HG03064 (cell line): ENCODE measurements at regions not wholly inside any gene's neighbourhood (a gene's known extent, or its start where the extent isn't known, plus 50 kb on each side); places are given as distances from the start of the nearest gene placed in this dataset.
"Not testable (repeated sequence)": the region's sequence is repeated elsewhere in the genome, so short reads cannot be mapped to it uniquely, and the experiment has no call there.

ENCODE experiments used
- ATAC-seq: cut with Tn5 transposase; IDR thresholded peaks from one replicate; pipeline ENCODE4 v1.9.1; 2021; ENCODE audit warnings: low read depth; ENCODE audit not compliant: unreplicated experiment

DNA sequence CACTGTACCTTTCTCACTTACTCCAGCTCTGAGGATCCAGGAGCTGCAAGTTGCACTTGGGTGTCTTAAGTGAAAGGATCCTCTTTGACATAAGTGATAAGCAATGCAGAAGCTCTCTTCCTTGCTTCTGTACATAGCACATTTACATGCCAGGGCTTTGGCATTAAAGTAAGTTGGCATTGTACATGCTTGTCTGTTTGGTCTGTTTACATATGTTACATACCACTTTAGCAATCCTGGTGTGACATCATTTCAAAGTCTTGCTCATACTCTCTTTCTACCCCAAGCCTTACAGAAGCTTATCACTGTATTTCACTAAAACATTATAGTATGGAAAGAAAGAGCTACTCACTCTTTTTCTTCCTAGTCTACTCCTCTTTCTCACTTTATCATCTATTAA lies 2548.3 kb downstream of the ARAP2 start:
- no peak for ATAC-seq

DNA sequence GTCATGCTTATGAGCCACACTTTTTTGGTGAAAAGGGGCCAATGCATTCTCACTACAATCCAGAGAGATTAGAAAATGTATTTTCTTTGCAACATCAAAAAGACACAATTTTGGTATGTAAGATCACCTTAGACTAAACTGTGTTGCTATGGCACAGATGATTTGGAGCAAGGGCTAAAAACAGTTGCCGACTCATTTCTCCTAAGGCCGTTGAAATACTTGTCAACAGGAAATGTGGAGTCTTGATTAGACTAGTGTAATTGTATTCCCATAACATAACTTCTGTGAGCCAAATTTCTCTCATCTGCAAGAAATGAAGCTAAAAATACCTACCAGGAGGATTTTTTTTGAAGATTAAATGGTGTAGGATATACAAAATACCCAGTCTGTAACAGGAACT lies 2547.7 kb downstream of the ARAP2 start:
- no peak for ATAC-seq

DNA sequence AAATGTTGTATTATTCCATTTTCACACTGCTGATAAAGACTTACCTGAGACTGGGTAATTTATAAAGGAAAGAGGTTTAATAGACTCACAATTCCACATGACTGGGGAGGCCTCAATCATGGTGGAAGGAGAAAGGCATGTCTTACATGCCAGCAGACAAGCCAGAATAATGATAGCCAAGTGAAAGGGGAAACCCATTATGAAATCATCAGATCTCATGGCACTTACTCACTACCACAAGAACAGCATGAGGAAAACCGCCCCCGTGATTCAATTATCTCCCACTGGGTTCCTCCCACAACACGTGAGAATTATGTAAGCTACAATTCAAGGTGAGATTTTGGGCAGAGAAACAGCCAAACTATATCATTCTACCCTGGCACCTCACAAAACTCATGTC lies 2535.1 kb downstream of the ARAP2 start:
- no peak for ATAC-seq

DNA sequence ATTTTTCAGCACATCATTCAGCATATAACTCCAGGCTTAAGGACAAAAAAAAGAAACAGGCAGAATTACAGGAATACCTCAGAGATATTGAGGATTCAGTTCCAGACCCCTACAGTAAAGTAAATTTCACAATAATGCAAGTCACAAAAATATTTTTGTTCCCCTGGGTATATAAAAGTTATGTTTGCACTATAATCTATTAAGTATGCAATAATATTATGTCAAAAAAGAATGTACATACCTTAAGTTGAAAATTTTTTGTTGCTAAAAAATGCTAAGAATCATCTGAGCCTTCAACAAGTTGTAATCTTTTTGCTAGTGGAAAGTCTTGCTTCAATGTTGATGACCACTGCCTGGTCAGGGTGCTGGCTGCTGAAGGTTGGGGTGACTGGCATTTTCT lies 2532.5 kb downstream of the ARAP2 start:
- ATAC-seq = no peak

DNA sequence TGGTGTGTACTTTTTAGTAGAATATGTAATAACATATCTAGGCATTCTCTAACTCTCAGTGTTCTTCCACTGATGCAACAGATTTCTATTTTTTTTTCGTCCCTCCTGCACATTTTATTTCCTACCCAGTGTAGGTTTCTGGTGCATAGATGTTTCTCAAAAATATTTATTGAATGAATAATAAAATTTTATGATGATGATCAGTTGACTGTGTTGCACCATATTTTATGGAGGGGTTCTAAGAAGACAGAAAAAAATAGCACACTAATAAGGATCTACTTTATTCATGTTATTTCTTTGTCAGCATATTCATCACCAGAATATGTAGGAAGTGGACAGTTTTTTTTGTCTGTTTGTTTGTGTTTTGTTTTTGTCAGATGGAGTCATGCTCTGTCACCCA lies 2529.3 kb downstream of the ARAP2 start:
- no peak for ATAC-seq

DNA sequence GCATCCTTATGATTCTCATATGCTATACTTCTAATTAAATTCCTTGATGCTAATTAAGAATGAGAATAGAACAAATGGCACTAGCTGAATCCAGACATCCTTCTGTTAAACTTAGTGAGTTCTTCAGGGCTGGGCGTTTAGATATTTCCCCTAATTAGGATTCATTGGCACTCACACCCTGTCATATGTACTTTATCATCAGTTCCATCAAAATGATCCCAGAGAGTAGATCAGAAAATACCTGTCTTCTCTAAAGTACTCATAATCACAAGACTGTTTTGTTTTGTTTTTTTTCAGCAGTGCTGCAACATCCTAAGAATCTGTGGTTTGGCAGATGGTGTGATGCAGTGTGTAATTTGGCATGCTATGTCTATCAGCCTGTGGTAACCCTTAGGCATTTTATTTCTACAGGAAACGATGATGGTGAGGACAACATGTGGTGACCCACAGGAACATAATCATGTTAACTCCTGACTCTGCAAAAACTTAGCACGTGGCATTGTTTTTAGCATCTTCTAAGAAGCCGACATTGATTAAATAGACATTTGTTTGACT lies 2528.4 kb downstream of the ARAP2 start:
- ATAC-seq = no peak

DNA sequence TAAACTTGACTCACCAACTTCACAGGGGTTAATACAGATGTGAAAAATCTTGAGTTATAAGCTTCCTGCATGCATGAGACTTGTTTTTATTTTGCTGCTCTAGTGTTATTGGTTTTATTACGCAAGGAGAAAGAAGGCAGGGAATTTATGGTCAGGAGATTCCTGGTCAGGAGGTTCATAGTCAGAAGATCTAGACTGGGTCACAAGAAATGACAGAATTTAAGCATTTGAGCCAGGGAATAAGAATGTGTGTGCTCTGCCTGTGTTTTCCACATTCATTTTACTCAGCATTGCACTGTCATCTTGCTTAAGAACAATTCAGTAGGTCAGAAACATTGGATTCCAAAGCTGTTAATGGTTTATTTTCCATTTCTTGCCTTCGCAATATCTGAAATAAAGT lies 2522.1 kb downstream of the ARAP2 start:
- no peak for ATAC-seq

DNA sequence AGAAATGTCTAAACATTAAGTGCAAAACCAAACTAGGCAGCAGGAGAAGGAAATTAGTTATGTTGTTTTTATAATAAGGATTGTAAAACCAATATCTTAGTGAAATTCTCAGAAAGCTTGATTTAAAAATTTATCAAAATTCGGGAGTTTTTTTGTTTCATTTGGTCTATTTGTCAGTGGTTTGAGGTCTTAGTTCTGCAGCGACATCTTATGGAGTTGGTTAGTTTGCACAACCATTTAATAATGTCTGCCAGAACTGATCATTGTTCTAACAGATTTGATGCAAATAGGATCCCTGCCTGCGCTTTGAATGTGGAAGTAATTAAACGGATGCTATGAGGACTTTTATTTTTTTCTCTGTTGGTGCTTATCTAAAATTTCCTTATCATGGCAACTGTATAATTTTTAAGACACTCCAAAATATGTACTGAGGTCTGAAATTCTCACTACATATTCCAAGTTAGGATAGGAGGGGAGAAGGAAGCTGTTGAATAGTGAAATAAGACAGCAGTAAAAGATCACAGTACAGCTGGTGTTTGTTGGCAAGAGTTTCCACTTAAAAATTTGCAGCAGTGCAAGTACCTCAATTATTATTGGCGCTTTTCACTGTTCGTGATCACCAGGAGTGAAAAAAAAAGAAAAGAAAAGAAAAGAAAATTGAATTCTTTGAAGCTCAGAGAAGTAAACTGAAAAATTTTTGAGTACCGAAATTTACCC lies 2521.4 kb downstream of the ARAP2 start:
- ATAC-seq = no peak

DNA sequence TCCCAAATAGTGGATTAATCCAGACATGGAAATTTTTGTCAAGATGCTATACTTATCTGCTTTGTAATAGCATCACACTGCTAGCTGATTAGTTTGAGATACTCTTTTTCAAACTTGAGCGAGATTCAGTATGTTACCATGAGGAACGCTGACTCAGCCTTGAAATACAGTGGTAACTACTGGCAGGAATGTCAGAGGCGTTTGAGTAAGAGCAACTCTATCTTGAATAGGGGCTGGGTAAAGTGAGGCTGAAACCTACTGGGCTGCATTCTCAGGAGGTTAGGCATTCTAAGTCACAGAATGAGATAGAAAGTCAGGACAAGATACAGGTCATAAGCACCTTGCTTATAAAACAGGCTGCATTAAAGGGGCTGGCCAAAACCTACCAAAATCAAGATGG lies 2519.6 kb downstream of the ARAP2 start:
- no peak for ATAC-seq

DNA sequence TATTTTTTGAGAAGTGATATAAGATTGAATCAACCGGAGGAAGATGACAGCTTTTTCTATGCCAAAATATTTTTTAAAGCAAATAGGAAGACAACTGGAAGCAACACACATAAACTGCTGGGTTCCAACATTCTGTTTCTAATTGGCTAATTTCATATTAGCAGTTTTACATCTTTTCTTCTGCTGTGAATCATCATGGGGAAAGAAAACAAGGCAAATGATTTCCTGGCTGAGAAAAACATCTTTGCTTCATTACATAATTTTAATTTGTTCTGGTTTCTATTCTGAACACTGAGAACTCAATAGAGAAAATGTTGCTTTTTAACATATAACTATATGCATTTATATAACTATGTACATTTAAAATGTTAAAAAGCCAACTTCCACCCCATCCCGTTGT lies 2518.5 kb downstream of the ARAP2 start:
- no peak for ATAC-seq

DNA sequence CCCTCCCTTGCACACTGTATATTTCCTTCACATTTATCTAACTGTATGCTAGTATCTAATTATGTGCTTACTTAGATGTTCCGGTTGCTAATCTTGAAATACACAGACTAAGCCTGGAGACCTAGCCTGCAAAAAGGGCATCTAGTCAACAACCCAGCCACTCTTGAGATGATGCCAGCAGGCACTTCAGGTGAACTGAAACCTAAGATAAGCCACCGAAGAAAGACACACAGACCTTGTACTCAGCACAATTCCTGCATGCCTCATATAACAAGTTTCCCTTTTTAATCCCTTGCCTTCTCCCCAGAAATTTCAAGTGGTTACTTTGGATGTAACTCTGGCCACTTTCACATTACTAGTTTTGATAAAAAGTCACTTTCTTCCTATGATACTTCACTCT lies 2506.6 kb downstream of the ARAP2 start:
- no peak for ATAC-seq

DNA sequence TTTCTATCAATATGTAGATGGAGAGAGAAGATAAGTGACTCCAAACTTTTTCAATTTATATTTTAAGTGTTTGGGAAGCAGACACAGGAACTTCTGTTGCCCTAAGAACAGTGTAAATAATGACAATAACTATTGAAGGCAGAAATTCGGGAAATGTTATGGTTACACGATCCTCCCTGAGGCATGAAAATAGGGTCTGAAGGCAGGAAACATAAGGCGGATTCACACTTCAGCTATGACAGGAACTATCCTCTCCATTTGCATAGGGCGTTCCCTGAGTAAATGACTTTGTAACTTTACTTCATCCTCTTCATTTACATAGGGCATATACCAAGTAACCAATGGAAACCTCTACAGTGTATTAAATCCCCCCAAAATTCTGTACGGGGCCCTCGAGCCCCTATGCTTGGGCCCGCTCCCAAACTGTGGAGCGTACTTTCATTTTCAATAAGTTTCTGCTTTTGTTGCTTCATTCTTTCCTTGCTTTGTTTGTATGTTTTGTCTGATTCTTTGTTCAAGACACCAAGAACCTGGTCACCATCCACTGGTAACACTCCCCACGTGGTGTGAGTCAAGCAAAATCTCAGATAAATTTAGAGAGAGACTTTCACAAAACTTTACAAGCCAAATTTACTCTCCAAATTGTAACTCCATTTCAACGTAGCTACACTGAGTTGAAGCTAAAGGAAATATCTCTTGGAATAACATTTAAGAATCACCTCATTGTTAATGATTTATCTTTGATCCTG lies 2504.3 kb downstream of the ARAP2 start:
- ATAC-seq = no peak

DNA sequence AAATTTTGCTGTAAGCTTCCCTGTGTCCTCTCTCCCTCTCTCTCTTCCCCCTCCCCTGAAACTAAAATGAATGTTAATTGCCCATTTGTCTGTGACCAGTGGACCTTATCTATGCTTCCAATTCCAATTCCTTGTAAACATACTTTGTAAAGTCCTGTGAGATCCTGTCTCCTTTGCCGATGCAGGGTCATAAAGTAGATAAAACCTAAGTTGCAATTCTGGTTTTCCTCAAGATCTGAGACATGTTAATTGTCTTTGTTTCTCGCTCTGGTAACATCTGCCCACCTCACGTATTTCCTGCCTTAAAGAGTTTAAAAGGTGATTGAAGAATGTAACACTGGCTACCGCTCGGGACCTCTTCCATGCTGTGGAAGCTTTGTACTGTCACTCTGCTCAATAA lies 2503.4 kb downstream of the ARAP2 start:
- not testable (repeated sequence) for ATAC-seq

DNA sequence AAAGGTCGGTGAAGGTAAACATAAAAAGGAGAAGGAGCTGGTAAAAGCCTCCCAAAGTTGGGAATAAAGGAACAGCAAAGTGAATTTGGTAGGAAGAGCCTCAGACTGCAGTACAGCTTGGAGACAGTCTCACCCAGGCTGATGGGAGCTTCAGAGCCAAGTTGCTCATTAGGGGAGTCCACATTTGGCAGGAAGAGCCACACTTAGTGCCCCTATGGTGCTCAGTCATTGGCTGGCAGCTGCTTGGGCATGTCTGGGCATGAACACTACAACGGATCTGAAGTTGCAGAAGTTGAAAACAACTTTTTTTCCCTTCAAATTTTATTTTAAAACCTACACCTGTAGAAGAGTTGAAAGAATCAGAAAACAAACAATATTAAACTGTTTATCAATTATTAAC lies 2497.3 kb downstream of the ARAP2 start:
- ATAC-seq = no peak

DNA sequence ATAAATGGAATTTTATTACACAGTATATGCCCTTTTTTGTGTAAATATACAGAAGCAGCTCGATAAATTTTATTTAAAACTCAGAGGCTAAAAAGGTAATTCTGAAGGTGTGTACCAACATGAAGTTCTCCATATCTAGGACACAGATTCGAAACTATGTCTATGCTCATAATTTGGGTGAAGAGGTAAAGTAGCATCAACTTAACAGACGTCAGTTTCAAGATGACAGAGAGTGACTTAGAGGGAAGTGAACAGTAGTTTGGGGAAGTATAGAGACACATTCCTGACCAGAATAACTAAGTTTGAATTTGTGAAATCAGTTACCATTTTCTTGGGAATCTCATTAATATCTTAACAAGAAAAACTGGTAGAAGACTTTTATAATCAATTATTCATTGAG lies 2493.3 kb downstream of the ARAP2 start:
- no peak for ATAC-seq

DNA sequence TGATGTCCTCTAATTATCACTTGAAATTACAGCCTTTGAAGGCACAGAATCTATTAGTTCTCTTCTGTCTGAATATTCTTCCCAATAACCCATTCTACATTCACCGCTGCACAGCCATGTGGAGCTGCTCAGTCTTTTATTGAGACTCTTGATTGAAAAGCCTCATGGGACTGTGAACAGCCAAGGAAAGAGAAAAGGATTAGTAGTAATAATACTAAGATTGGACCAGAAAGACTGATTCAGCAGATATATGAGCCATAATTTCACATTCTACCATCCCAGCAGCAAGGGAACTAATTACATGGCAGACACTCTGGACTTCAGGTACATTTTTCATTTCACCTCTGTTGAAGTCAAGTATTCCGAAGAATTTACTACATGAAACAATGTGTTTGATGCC lies 2471.7 kb downstream of the ARAP2 start:
- ATAC-seq = no peak

DNA sequence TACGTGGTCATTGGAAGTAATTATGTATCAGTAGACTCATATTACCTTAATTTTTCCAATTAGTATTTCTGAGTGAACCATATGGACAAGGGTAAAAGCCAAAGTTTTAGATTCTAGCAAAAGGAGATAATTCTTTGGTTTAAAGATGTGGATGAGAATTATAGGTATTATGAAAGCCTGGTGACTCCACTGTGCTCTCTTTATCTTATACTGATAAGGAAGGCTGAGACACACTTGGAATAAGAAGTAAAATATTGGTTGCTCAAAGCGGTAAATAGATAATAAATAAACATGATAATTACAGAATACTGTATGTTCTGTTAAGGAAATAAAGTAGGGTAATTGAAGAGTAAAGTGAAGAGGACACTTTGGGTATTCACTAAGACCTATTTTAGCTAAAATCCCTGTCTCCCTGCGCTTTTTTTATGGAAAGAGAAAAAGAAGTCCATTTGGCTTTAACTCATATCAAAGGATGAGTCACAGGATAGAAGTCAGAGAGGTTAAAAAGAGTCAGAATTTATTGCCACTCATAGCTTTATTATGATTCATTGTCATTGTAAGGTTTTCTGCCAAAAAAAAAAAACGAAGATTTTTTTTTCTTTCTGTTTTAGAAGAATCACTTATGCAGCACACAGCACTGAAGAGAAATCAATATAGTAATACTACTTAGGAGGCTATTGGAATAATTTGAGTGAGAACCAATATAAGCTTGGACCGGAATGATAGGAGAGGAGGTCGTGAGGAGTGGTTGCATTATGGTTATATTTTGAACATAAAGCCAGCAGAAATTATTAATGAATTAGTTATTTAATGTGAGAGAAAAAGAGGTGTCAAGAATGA lies 2463.1 kb downstream of the ARAP2 start:
- no peak for ATAC-seq

DNA sequence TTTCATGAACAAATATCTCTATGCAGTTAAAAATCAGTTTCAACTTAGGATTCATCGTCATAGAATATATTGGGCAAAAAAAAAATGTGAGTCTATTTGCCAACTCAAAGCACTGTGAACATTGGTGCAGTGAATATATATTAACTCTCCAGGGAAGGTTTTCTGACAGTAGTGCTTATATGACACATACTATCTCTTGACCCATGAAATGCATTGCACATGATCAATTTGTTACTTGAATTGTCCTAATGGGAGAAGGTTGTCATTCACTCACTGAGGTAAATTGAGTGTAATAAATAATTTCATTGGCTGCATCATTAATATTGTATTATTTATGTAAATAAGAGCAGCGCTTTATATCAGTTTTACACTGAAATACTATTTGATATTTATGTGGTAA lies 2458.5 kb downstream of the ARAP2 start:
- ATAC-seq = no peak

DNA sequence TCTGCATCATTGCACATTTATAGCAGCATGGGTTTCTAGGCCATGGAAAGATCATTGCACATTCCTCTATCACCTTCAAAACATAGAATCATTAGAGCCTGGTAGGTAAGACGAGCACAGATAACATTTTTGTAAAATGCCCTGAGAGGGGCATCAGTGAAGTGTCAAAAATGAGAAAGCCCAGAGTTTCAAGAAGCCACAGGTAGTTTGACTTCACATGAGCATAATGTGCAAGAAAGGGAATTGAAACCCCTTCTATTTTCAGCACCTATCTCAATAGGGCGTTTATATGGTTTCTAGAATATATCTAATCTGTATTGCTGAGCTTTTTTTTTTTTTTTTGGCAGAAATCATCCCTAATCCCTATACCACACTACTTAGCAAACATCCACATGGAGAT lies 2441.7 kb downstream of the ARAP2 start:
- ATAC-seq = no peak

DNA sequence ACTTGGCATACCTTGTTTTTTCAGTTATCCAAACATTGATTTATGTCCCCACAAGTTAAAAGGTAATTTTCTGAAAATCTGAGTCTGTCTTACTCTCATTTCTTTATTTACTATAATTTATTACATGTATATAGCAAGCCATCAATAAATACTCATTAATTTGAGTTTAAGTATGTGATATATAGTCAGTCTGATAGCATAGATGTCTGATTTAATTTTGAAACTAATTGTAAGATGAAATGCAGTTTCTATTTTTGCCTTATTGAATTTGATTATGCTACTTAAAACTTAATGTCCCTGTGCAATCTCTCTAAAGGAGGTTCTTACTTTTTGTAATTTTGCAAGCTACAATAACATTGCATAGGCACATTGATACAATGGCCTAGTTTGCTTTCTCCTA lies 2418.6 kb downstream of the ARAP2 start:
- ATAC-seq = no peak

DNA sequence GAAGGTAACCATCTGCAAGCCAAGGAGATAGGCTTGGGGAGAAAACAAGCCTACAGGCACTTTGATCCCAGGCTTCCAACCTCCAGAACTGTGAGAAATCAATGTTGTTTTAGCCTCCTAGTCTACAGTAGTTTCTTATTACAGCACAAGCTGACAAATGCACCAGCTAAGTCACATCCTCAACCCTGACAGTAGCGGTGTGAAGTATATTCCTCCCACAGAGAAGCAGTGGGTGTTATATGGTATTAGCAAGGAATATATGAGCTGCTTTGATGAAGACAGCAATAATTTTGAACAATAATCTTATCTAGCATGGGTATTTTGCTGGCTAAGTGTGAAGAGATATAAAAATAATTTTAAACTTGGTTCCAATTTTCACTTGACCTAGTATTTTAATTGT lies 2415.0 kb downstream of the ARAP2 start:
- not testable (repeated sequence) for ATAC-seq
